ENCODE measurements at regions not wholly inside any gene's neighbourhood (a gene's known extent, or its start where the extent isn't known, plus 50 kb on each side); places are given as distances from the start of the nearest gene placed in this dataset.

GRCh38 chr2:117308861-117309770, 505.4 kb upstream of the DDX18 start:
- ATAC-seq (no peak), DNase-seq (no peak)
- H3K36me3 ChIP-seq (ENCODE audit: low read depth): no peaks in the 10 kb centered on the region
- no peaks in the 10 kb centered on the region for H3K9me3 ChIP-seq
- intact Hi-C loops (cut with DNase I, micrococcal nuclease): no loop called here
- H3K4me3 ChIP-seq: no peak overlapping the region
- TF ChIP-seq CTCF (IDR thresholded peaks at IDR 0.05): no peak
- no peaks in the 10 kb centered on the region for H3K4me1 ChIP-seq (ENCODE audit: low read depth)

- intact Hi-C loops (cut with DNase I, micrococcal nuclease): no loop called here
- H3K4me3 ChIP-seq: no peak overlapping the region
- H3K36me3 ChIP-seq (ENCODE audit: low read depth): no peaks in the 10 kb centered on the region
- H3K4me1 ChIP-seq (ENCODE audit: low read depth): no peaks in the 10 kb centered on the region
- DNase-seq (no peak), ATAC-seq (no peak)
- no peak for TF ChIP-seq CTCF (IDR thresholded peaks at IDR 0.05)
- H3K9me3 ChIP-seq: no peaks in the 10 kb centered on the region
Observed at GRCh38 chr2:117321816-117322215, 492.7 kb upstream of the DDX18 start.

- no peaks in the 10 kb centered on the region for H3K9me3 ChIP-seq
- H3K4me3 ChIP-seq: no peak overlapping the region
- ATAC-seq: no peak
- TF ChIP-seq CTCF (IDR thresholded peaks at IDR 0.05): no peak
- DNase-seq: no peak
- no peaks in the 10 kb centered on the region for H3K4me1 ChIP-seq (ENCODE audit: low read depth)
- intact Hi-C loops (cut with DNase I, micrococcal nuclease): no loop called here
- no peaks in the 10 kb centered on the region for H3K36me3 ChIP-seq (ENCODE audit: low read depth)
Observed at GRCh38 chr2:117323331-117323730, 491.2 kb upstream of the DDX18 start.

- intact Hi-C loops (cut with DNase I, micrococcal nuclease): no loop called here
- no peaks in the 10 kb centered on the region for H3K36me3 ChIP-seq (ENCODE audit: low read depth)
- DNase-seq (no peak), ATAC-seq (no peak)
- H3K9me3 ChIP-seq: no peaks in the 10 kb centered on the region
- no peaks in the 10 kb centered on the region for H3K4me1 ChIP-seq (ENCODE audit: low read depth)
- no peak for TF ChIP-seq CTCF (IDR thresholded peaks at IDR 0.05)
- H3K4me3 ChIP-seq: no peak overlapping the region
Observed at GRCh38 chr2:117330641-117331040, 483.9 kb upstream of the DDX18 start.

- Histone ChIP-seq H3K36me3 (ENCODE audit: low read depth) (no peaks in the 10 kb centered on the region), H3K4me3 (no peak overlapping the region), H3K9me3 (no peaks in the 10 kb centered on the region), H3K4me1 (ENCODE audit: low read depth) (no peaks in the 10 kb centered on the region)
- no peak for ATAC-seq
- intact Hi-C loops (cut with DNase I, micrococcal nuclease): no loop called here
- TF ChIP-seq CTCF (IDR thresholded peaks at IDR 0.05): no peak
- no peak for DNase-seq
Observed at GRCh38 chr2:117335967-117336366, 478.5 kb upstream of the DDX18 start.
